ENCODE measurements at regions not wholly inside any gene's neighbourhood (a gene's known extent, or its start where the extent isn't known, plus 50 kb on each side); places are given as distances from the start of the nearest gene placed in this dataset.

- Histone ChIP-seq H3K79me2 (ENCODE audit: control insufficient read depth, insufficient read depth, low read length) (no peaks in the 10 kb centered on the region), H3K4me1 (ENCODE audit: control insufficient read depth, extremely low read depth, insufficient read depth, low read length) (no peaks in the 10 kb centered on the region), H3K27ac (ENCODE audit: insufficient read depth, low read length) (no peak overlapping the region), H4K20me1 (ENCODE audit: control insufficient read depth, extremely low read depth, insufficient read depth, low read length) (no peaks in the 10 kb centered on the region), H3K4me2 (ENCODE audit: extremely low read depth, insufficient read depth, low read length) (no peak overlapping the region), H2AFZ (ENCODE audit: low read length) (no peak overlapping the region), H3K27me3 (ENCODE audit: control insufficient read depth, insufficient read depth, low read length) (no peaks in the 10 kb centered on the region), H3K9ac (ENCODE audit: insufficient read depth, low read length) (no peak overlapping the region), H3K4me3 (replicated peaks in 1 of 4; ENCODE audit: control extremely low read depth in 1 of 4, insufficient read depth in 1 of 4, low read depth in 3 of 4, low read length in 4 of 4) (no peak overlapping the region), H3K9me3 (ENCODE audit: control insufficient read depth, insufficient read depth, low read depth, low read length) (no peaks in the 10 kb centered on the region), H3K36me3 (ENCODE audit: control insufficient read depth, insufficient read depth, low read length) (no peaks in the 10 kb centered on the region)
- TF ChIP-seq CTCF (conservative IDR thresholded peaks at IDR 0.05 in 1 of 2, IDR thresholded peaks at IDR 0.05 in 1 of 2; ENCODE audit: low read depth in 1 of 2, low read length in 2 of 2) (no peak), EZH2 (IDR thresholded peaks at IDR 0.05; ENCODE audit: low read length, missing control alignments) (no peak)
- no peak for DNase-seq (ENCODE audit: low read depth in 2 of 2)
These were observed 51.1 kb upstream of the ZNF236 start for GRCh38 chr18:76771192-76771799.

GRCh38 chr18:76767954-76768353, 54.4 kb upstream of the ZNF236 start:
- H3K4me2 ChIP-seq (ENCODE audit: extremely low read depth, insufficient read depth, low read length), result no peak overlapping the region
- H3K4me3 ChIP-seq (replicated peaks in 1 of 4; ENCODE audit: control extremely low read depth in 1 of 4, insufficient read depth in 1 of 4, low read depth in 3 of 4, low read length in 4 of 4), result no peak overlapping the region
- H3K36me3 ChIP-seq (ENCODE audit: control insufficient read depth, insufficient read depth, low read length), result no peaks in the 10 kb centered on the region
- no peak for DNase-seq (ENCODE audit: low read depth in 2 of 2)
- no peaks in the 10 kb centered on the region for H3K79me2 ChIP-seq (ENCODE audit: control insufficient read depth, insufficient read depth, low read length)
- no peaks in the 10 kb centered on the region for H3K9me3 ChIP-seq (ENCODE audit: control insufficient read depth, insufficient read depth, low read depth, low read length)
- no peak overlapping the region for H2AFZ ChIP-seq (ENCODE audit: low read length)
- TF ChIP-seq EZH2 (IDR thresholded peaks at IDR 0.05; ENCODE audit: low read length, missing control alignments) (no peak), CTCF (conservative IDR thresholded peaks at IDR 0.05 in 1 of 2, IDR thresholded peaks at IDR 0.05 in 1 of 2; ENCODE audit: low read depth in 1 of 2, low read length in 2 of 2) (no peak)
- H4K20me1 ChIP-seq (ENCODE audit: control insufficient read depth, extremely low read depth, insufficient read depth, low read length), result no peaks in the 10 kb centered on the region
- H3K9ac ChIP-seq (ENCODE audit: insufficient read depth, low read length), result no peak overlapping the region
- no peaks in the 10 kb centered on the region for H3K4me1 ChIP-seq (ENCODE audit: control insufficient read depth, extremely low read depth, insufficient read depth, low read length)
- no peak overlapping the region for H3K27ac ChIP-seq (ENCODE audit: insufficient read depth, low read length)
- H3K27me3 ChIP-seq (ENCODE audit: control insufficient read depth, insufficient read depth, low read length), result no peaks in the 10 kb centered on the region

- H2AFZ ChIP-seq (ENCODE audit: low read length), result no peak overlapping the region
- no peaks in the 10 kb centered on the region for H3K27me3 ChIP-seq (ENCODE audit: control insufficient read depth, insufficient read depth, low read length)
- H3K79me2 ChIP-seq (ENCODE audit: control insufficient read depth, insufficient read depth, low read length), result no peaks in the 10 kb centered on the region
- no peak overlapping the region for H3K27ac ChIP-seq (ENCODE audit: insufficient read depth, low read length)
- no peaks in the 10 kb centered on the region for H3K4me1 ChIP-seq (ENCODE audit: control insufficient read depth, extremely low read depth, insufficient read depth, low read length)
- H4K20me1 ChIP-seq (ENCODE audit: control insufficient read depth, extremely low read depth, insufficient read depth, low read length), result no peaks in the 10 kb centered on the region
- H3K9me3 ChIP-seq (ENCODE audit: control insufficient read depth, insufficient read depth, low read depth, low read length), result no peaks in the 10 kb centered on the region
- H3K4me3 ChIP-seq (replicated peaks in 1 of 4; ENCODE audit: control extremely low read depth in 1 of 4, insufficient read depth in 1 of 4, low read depth in 3 of 4, low read length in 4 of 4), result no peak overlapping the region
- H3K9ac ChIP-seq (ENCODE audit: insufficient read depth, low read length), result no peak overlapping the region
- no peaks in the 10 kb centered on the region for H3K36me3 ChIP-seq (ENCODE audit: control insufficient read depth, insufficient read depth, low read length)
- no peak for TF ChIP-seq EZH2 (IDR thresholded peaks at IDR 0.05; ENCODE audit: low read length, missing control alignments)
- TF ChIP-seq CTCF (conservative IDR thresholded peaks at IDR 0.05 in 1 of 2, IDR thresholded peaks at IDR 0.05 in 1 of 2; ENCODE audit: low read depth in 1 of 2, low read length in 2 of 2), result no peak
- no peak for DNase-seq (ENCODE audit: low read depth in 2 of 2)
- no peak overlapping the region for H3K4me2 ChIP-seq (ENCODE audit: extremely low read depth, insufficient read depth, low read length)
These were observed 55.9 kb upstream of the ZNF236 start for GRCh38 chr18:76766429-76766828.

Data from fibroblast of lung (primary cell).